Stimulated activated CD4-positive, alpha-beta T cell treated with anti-CD3 and anti-CD28 coated beads, Interleukin-4, amount 100 ng/mL, for 24 hours (primary cell): ENCODE measurements at regions not wholly inside any gene's neighbourhood (a gene's known extent, or its start where the extent isn't known, plus 50 kb on each side); places are given as distances from the start of the nearest gene placed in this dataset.

Experiments used
- DNase-seq: peaks from one replicate; pipeline ENCODE4 v3.0.0-alpha.2; 2020

- DNase-seq: no peak
Observed at GRCh38 chr15:70319466-70319865, 221.7 kb upstream of the TLE3 start.

- DNase-seq: no peak
Observed at GRCh38 chr15:70318594-70319465, 221.1 kb upstream of the TLE3 start.

- DNase-seq: no peak
Observed at GRCh38 chr15:70316059-70316600, 218.4 kb upstream of the TLE3 start.

- no peak for DNase-seq
Observed at GRCh38 chr15:70315431-70315830, 217.7 kb upstream of the TLE3 start.

GRCh38 chr15:70314688-70315087 is 217.0 kb upstream of the TLE3 start:
- DNase-seq: no peak

- DNase-seq: no peak
Observed at GRCh38 chr15:70314018-70314354, 216.3 kb upstream of the TLE3 start.

GRCh38 chr15:70313099-70314017 is 215.6 kb upstream of the TLE3 start:
- DNase-seq: no peak

GRCh38 chr15:70311821-70312220 is 214.1 kb upstream of the TLE3 start:
- no peak for DNase-seq

- no peak for DNase-seq
Observed at GRCh38 chr15:70309716-70310115, 212.0 kb upstream of the TLE3 start.

GRCh38 chr15:70308735-70309434 is 211.2 kb upstream of the TLE3 start:
- DNase-seq: no peak

- peak; percentile 13 for DNase-seq
Observed at GRCh38 chr15:70308011-70308734, 210.5 kb upstream of the TLE3 start.

GRCh38 chr15:70306582-70306981 is 208.9 kb upstream of the TLE3 start:
- no peak for DNase-seq

- no peak for DNase-seq
Observed at GRCh38 chr15:70306081-70306480, 208.4 kb upstream of the TLE3 start.

GRCh38 chr15:70303981-70304380 is 206.3 kb upstream of the TLE3 start:
- no peak for DNase-seq

GRCh38 chr15:70302360-70302759 is 204.6 kb upstream of the TLE3 start:
- no peak for DNase-seq

- no peak for DNase-seq
Observed at GRCh38 chr15:70301396-70301795, 203.7 kb upstream of the TLE3 start.

- DNase-seq: peak; percentile 76
Observed at GRCh38 chr15:70299931-70300869, 202.5 kb upstream of the TLE3 start.

GRCh38 chr15:70297465-70298058 is 199.8 kb upstream of the TLE3 start:
- DNase-seq: no peak

- no peak for DNase-seq
Observed at GRCh38 chr15:70294731-70295305, 197.1 kb upstream of the TLE3 start.
